Nephron (organoid): ENCODE measurements at regions not wholly inside any gene's neighbourhood (a gene's known extent, or its start where the extent isn't known, plus 50 kb on each side); places are given as distances from the start of the nearest gene placed in this dataset.
A peak's percentile ranks its signal among the peaks of the same experiment; 100 is the strongest.

Experiments used
- H3K27ac Mint-ChIP-seq, 3 experiments: 2 replicates each; pipeline ENCODE4 v1.8.0; 2020; ENCODE audit warnings: mixed read lengths in 3 of 3, mild to moderate bottlenecking in 2 of 3, moderate library complexity in 1 of 3
- H3K27me3 Mint-ChIP-seq: 2 replicates; pipeline ENCODE4 v1.8.0; 2021; ENCODE audit warnings: low read depth, mild to moderate bottlenecking, moderate library complexity, mixed read lengths
- H3K36me3 Mint-ChIP-seq: 2 replicates; pipeline ENCODE4 v1.8.0; 2020; ENCODE audit warnings: low read depth, mixed read lengths
- H3K4me1 Mint-ChIP-seq: 2 replicates; pipeline ENCODE4 v1.8.0; 2020; ENCODE audit warnings: mixed read lengths
- H3K4me3 Mint-ChIP-seq, 3 experiments: 2 replicates each; pipeline ENCODE4 v1.8.0; 2020; ENCODE audit warnings: mild to moderate bottlenecking in 3 of 3, mixed read lengths in 3 of 3, moderate library complexity in 2 of 3
- H3K9me3 Mint-ChIP-seq: 2 replicates; pipeline ENCODE4 v1.8.0; 2020; ENCODE audit warnings: mixed read lengths
- CTCF ChIP-seq, 3 experiments: fragments of 200-600 bp; sonication (generic); IDR thresholded peaks; one replicate each; pipeline ENCODE4 v1.5.0; 2021; ENCODE audit warnings: antibody characterized with exemption in 3 of 3; ENCODE audit not compliant: unreplicated experiment in 3 of 3

- no peaks in the 10 kb centered on the region for H3K27me3 Mint-ChIP-seq
- peaks cover 15% of the 10 kb centered on the region for H3K9me3 Mint-ChIP-seq
- no peaks in the 10 kb centered on the region for H3K4me1 Mint-ChIP-seq
- H3K4me3 Mint-ChIP-seq, result no peak overlapping the region
- no peaks in the 10 kb centered on the region for H3K36me3 Mint-ChIP-seq
- TF ChIP-seq CTCF (IDR thresholded peaks at IDR 0.05; ENCODE audit: unreplicated experiment in 3 of 3), result no peak
- H3K27ac Mint-ChIP-seq, result no peak overlapping the region
Observed at GRCh38 chr15:93631958-93632618, 543.1 kb upstream of the RGMA start.

- H3K27me3 Mint-ChIP-seq, result no peaks in the 10 kb centered on the region
- no peak for TF ChIP-seq CTCF (IDR thresholded peaks at IDR 0.05; ENCODE audit: unreplicated experiment in 3 of 3)
- peaks cover 5% of the 10 kb centered on the region for H3K4me1 Mint-ChIP-seq
- no peaks in the 10 kb centered on the region for H3K36me3 Mint-ChIP-seq
- no peaks in the 10 kb centered on the region for H3K9me3 Mint-ChIP-seq
- H3K27ac Mint-ChIP-seq, result no peak overlapping the region
- H3K4me3 Mint-ChIP-seq, result no peak overlapping the region
Observed at GRCh38 chr15:93619597-93619996, 530.6 kb upstream of the RGMA start.

- H3K27ac Mint-ChIP-seq, result no peak overlapping the region
- H3K27me3 Mint-ChIP-seq, result no peaks in the 10 kb centered on the region
- H3K36me3 Mint-ChIP-seq, result no peaks in the 10 kb centered on the region
- no peak overlapping the region for H3K4me3 Mint-ChIP-seq
- no peaks in the 10 kb centered on the region for H3K9me3 Mint-ChIP-seq
- peaks cover 7% of the 10 kb centered on the region for H3K4me1 Mint-ChIP-seq
- peak in 1 of 3 experiments; percentile 8 for TF ChIP-seq CTCF (IDR thresholded peaks at IDR 0.05; ENCODE audit: unreplicated experiment in 3 of 3)
Observed at GRCh38 chr15:93617443-93617842, 528.4 kb upstream of the RGMA start.

- no peak overlapping the region for H3K4me3 Mint-ChIP-seq
- no peaks in the 10 kb centered on the region for H3K9me3 Mint-ChIP-seq
- H3K27me3 Mint-ChIP-seq, result no peaks in the 10 kb centered on the region
- no peak for TF ChIP-seq CTCF (IDR thresholded peaks at IDR 0.05; ENCODE audit: unreplicated experiment in 3 of 3)
- no peaks in the 10 kb centered on the region for H3K36me3 Mint-ChIP-seq
- H3K4me1 Mint-ChIP-seq, result peaks cover 7% of the 10 kb centered on the region
- H3K27ac Mint-ChIP-seq, result no peak overlapping the region
Observed at GRCh38 chr15:93614386-93615104, 525.5 kb upstream of the RGMA start.

GRCh38 chr15:93613386-93613785 lies 524.4 kb upstream of the RGMA start:
- Mint-ChIP-seq H3K4me3 (no peak overlapping the region), H3K4me1 (peaks cover 8% of the 10 kb centered on the region), H3K36me3 (no peaks in the 10 kb centered on the region), H3K9me3 (no peaks in the 10 kb centered on the region), H3K27me3 (no peaks in the 10 kb centered on the region), H3K27ac (peak overlapping the region in 2 of 3 experiments; percentile 15 to 66)
- no peak for TF ChIP-seq CTCF (IDR thresholded peaks at IDR 0.05; ENCODE audit: unreplicated experiment in 3 of 3)

GRCh38 chr15:93612953-93613352 lies 523.9 kb upstream of the RGMA start:
- Mint-ChIP-seq H3K4me3 (no peak overlapping the region), H3K27me3 (no peaks in the 10 kb centered on the region), H3K36me3 (no peaks in the 10 kb centered on the region), H3K9me3 (no peaks in the 10 kb centered on the region), H3K4me1 (peaks cover 11% of the 10 kb centered on the region), H3K27ac (peak overlapping the region in 1 of 3 experiments; percentile 15)
- no peak for TF ChIP-seq CTCF (IDR thresholded peaks at IDR 0.05; ENCODE audit: unreplicated experiment in 3 of 3)
